22Rv1 (cell line): ENCODE measurements at regions not wholly inside any gene's neighbourhood (a gene's known extent, or its start where the extent isn't known, plus 50 kb on each side); places are given as distances from the start of the nearest gene placed in this dataset.

ENCODE experiments used
- ZFX ChIP-seq: fragments of 450-650 bp; IDR thresholded peaks from 2 replicates; pipeline ENCODE4 v1.6.1; 2017; ENCODE audit warnings: antibody characterized with exemption, borderline replicate concordance
- TF ChIP-seq, protein P1 (sequence below): fragments of 450-650 bp; IDR thresholded peaks from 2 replicates; pipeline ENCODE4 v1.5.1; 2017; ENCODE audit warnings: mild to moderate bottlenecking

DNA sequence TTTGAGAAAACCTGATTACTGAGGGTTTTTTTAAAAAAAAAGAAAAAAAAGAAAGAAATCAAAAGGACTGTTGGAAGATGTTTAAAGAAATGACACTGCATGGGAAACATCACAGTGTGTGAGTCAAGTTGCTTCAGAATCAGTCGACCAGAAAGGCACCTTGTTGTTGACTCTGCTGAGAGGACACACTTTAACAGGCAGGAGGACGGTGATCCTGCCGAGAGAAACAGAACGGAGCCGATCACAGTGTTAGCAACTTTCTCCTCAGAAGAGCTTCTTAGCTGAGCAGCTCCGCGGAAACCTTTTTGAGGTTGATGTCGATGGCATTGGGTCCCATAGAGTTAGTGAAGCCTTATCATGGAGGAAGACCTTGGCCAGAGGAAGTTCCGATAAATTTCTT lies 538.7 kb downstream of the RBFOX1 start:
- TF ChIP-seq, protein P1, sequence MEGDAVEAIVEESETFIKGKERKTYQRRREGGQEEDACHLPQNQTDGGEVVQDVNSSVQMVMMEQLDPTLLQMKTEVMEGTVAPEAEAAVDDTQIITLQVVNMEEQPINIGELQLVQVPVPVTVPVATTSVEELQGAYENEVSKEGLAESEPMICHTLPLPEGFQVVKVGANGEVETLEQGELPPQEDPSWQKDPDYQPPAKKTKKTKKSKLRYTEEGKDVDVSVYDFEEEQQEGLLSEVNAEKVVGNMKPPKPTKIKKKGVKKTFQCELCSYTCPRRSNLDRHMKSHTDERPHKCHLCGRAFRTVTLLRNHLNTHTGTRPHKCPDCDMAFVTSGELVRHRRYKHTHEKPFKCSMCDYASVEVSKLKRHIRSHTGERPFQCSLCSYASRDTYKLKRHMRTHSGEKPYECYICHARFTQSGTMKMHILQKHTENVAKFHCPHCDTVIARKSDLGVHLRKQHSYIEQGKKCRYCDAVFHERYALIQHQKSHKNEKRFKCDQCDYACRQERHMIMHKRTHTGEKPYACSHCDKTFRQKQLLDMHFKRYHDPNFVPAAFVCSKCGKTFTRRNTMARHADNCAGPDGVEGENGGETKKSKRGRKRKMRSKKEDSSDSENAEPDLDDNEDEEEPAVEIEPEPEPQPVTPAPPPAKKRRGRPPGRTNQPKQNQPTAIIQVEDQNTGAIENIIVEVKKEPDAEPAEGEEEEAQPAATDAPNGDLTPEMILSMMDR, result no peak
- TF ChIP-seq ZFX, result no peak
